HFFc6 (cell line): ENCODE measurements at regions not wholly inside any gene's neighbourhood (a gene's known extent, or its start where the extent isn't known, plus 50 kb on each side); places are given as distances from the start of the nearest gene placed in this dataset.

ENCODE experiments used
- DNase-seq: peaks from one replicate; pipeline ENCODE4 v3.0.0-alpha.2; 2018
- H3K27ac Mint-ChIP-seq: 2 replicates; pipeline ENCODE4 v1.8.0; 2020; ENCODE audit warnings: mild to moderate bottlenecking, mixed read lengths
- H3K27me3 Mint-ChIP-seq: 2 replicates; pipeline ENCODE4 v1.8.0; 2021; ENCODE audit warnings: mild to moderate bottlenecking, moderate library complexity, mixed read lengths; ENCODE audit not compliant: insufficient read depth
- H3K36me3 Mint-ChIP-seq: 2 replicates; pipeline ENCODE4 v1.8.0; 2021; ENCODE audit warnings: low read depth, mixed read lengths
- H3K4me1 Mint-ChIP-seq: 2 replicates; pipeline ENCODE4 v1.8.0; 2020; ENCODE audit warnings: low read depth, mixed read lengths
- H3K4me3 Mint-ChIP-seq: 2 replicates; pipeline ENCODE4 v1.8.0; 2020; ENCODE audit warnings: mild to moderate bottlenecking, moderate library complexity, mixed read lengths
- H3K9me3 Mint-ChIP-seq: 2 replicates; pipeline ENCODE4 v1.8.0; 2020; ENCODE audit warnings: mild to moderate bottlenecking, mixed read lengths
- CTCF ChIP-seq: fragments of 200-600 bp; sonication (generic); IDR thresholded peaks from 2 replicates; pipeline ENCODE4 v1.5.0; 2021; ENCODE audit warnings: antibody characterized with exemption, mild to moderate bottlenecking

GRCh38 chr3:187586226-187586625 is 84.0 kb downstream of the SST start:
- H3K4me1 Mint-ChIP-seq = 0 out of 2 replicates have a peak, but pooled peaks cover 5% of the 10 kb centered on the region
- H3K27me3 Mint-ChIP-seq = peaks cover 1% of the 10 kb centered on the region; the same call in 1 of the 2 replicates
- DNase-seq = no peak
- H3K36me3 Mint-ChIP-seq = no peaks in the 10 kb centered on the region
- H3K27ac Mint-ChIP-seq = no peak overlapping the region
- no peak for TF ChIP-seq CTCF
- no peaks in the 10 kb centered on the region; the same call in 1 of the 2 replicates for H3K9me3 Mint-ChIP-seq
- H3K4me3 Mint-ChIP-seq = no peak overlapping the region

- Mint-ChIP-seq H3K4me3 (no peak overlapping the region), H3K36me3 (no peaks in the 10 kb centered on the region), H3K9me3 (no peaks in the 10 kb centered on the region), H3K27me3 (no peaks in the 10 kb centered on the region), H3K27ac (no peak overlapping the region), H3K4me1 (peaks cover 25% of the 10 kb centered on the region)
- no peak for DNase-seq
- TF ChIP-seq CTCF = no peak
These were observed 97.8 kb downstream of the SST start for GRCh38 chr3:187572441-187572840.

- H3K27me3 Mint-ChIP-seq = no peaks in the 10 kb centered on the region
- H3K4me1 Mint-ChIP-seq = peaks cover 33% of the 10 kb centered on the region
- TF ChIP-seq CTCF = no peak
- no peaks in the 10 kb centered on the region for H3K36me3 Mint-ChIP-seq
- H3K9me3 Mint-ChIP-seq = no peaks in the 10 kb centered on the region
- no peak for DNase-seq
- H3K27ac Mint-ChIP-seq = no peak overlapping the region
- no peak overlapping the region for H3K4me3 Mint-ChIP-seq
These were observed 98.5 kb downstream of the SST start for GRCh38 chr3:187571701-187572100.

GRCh38 chr3:187570776-187571175 is 99.4 kb downstream of the SST start:
- no peaks in the 10 kb centered on the region for H3K36me3 Mint-ChIP-seq
- H3K27me3 Mint-ChIP-seq = no peaks in the 10 kb centered on the region
- peaks cover 42% of the 10 kb centered on the region for H3K4me1 Mint-ChIP-seq
- no peak for TF ChIP-seq CTCF
- H3K4me3 Mint-ChIP-seq = no peak overlapping the region
- H3K27ac Mint-ChIP-seq = no peak overlapping the region
- no peaks in the 10 kb centered on the region for H3K9me3 Mint-ChIP-seq
- DNase-seq = no peak

- H3K9me3 Mint-ChIP-seq = no peaks in the 10 kb centered on the region
- peak overlapping the region; percentile 44 for H3K4me3 Mint-ChIP-seq
- no peak for TF ChIP-seq CTCF
- DNase-seq = peak; percentile 52
- H3K4me1 Mint-ChIP-seq = peaks cover 66% of the 10 kb centered on the region
- no peaks in the 10 kb centered on the region for H3K27me3 Mint-ChIP-seq
- H3K27ac Mint-ChIP-seq = peak overlapping the region; percentile 76
- H3K36me3 Mint-ChIP-seq = no peaks in the 10 kb centered on the region; the same call in 1 of the 2 replicates
These were observed 102.0 kb downstream of the SST start for GRCh38 chr3:187568171-187568570.

- Mint-ChIP-seq H3K4me1 (peaks cover 66% of the 10 kb centered on the region), H3K4me3 (peak overlapping the region; percentile 44), H3K36me3 (no peaks in the 10 kb centered on the region; the same call in 1 of the 2 replicates), H3K27ac (peak overlapping the region; percentile 76), H3K9me3 (no peaks in the 10 kb centered on the region), H3K27me3 (no peaks in the 10 kb centered on the region)
- TF ChIP-seq CTCF = no peak
- DNase-seq = peak; percentile 68
These were observed 102.5 kb downstream of the SST start for GRCh38 chr3:187567661-187568121.
